KMS-11 (cell line): ENCODE measurements at regions not wholly inside any gene's neighbourhood (a gene's known extent, or its start where the extent isn't known, plus 50 kb on each side); places are given as distances from the start of the nearest gene placed in this dataset.
A peak's percentile ranks its signal among the peaks of the same experiment; 100 is the strongest.

Experiments
- H2AFZ ChIP-seq: fragments of 200-600 bp; sonication (generic); 2 replicates; pipeline ENCODE4 v1.6.1; 2016; ENCODE audit warnings: antibody characterized with exemption, mixed run types, low read depth
- H3K27ac ChIP-seq: fragments of 200-600 bp; sonication (generic); 2 replicates; pipeline ENCODE4 v1.6.1; 2016; ENCODE audit warnings: mild to moderate bottlenecking, mixed run types
- H3K27me3 ChIP-seq: fragments of 200-600 bp; sonication (generic); 2 replicates; pipeline ENCODE4 v1.6.1; 2017; ENCODE audit warnings: mild to moderate bottlenecking, low read depth, mixed run types, moderate library complexity; ENCODE audit not compliant: insufficient read depth
- H3K36me3 ChIP-seq: fragments of 200-600 bp; sonication (generic); 2 replicates; pipeline ENCODE4 v1.6.1; 2017; ENCODE audit warnings: mild to moderate bottlenecking, mixed run types; ENCODE audit not compliant: insufficient read depth
- H3K4me1 ChIP-seq: fragments of 200-600 bp; sonication (generic); 2 replicates; pipeline ENCODE4 v1.6.1; 2016; ENCODE audit warnings: mild to moderate bottlenecking, low read depth, mixed run types; ENCODE audit not compliant: poor library complexity, severe bottlenecking
- H3K4me2 ChIP-seq: fragments of 200-600 bp; sonication (generic); 2 replicates; pipeline ENCODE4 v1.7.0; 2016; ENCODE audit warnings: mild to moderate bottlenecking, mixed run types
- H3K4me3 ChIP-seq: fragments of 200-600 bp; sonication (generic); IDR thresholded peaks from 2 replicates; pipeline ENCODE4 v1.6.1; 2017; ENCODE audit warnings: low read depth, low read length, mixed read lengths; ENCODE audit not compliant: insufficient read depth
- H3K79me2 ChIP-seq: fragments of 200-600 bp; sonication (generic); 2 replicates; pipeline ENCODE4 v1.6.1; 2016; ENCODE audit warnings: low read depth, mixed run types; ENCODE audit not compliant: insufficient read depth
- H3K9ac ChIP-seq: fragments of 200-600 bp; sonication (generic); 2 replicates; pipeline ENCODE4 v1.6.1; 2016; ENCODE audit warnings: mild to moderate bottlenecking, mixed run types
- H4K20me1 ChIP-seq: fragments of 200-600 bp; sonication (generic); 2 replicates; pipeline ENCODE4 v1.6.1; 2016; ENCODE audit warnings: mild to moderate bottlenecking, mixed run types; ENCODE audit not compliant: insufficient read depth
- TF ChIP-seq, protein P1 (sequence below): fragments of 200-600 bp; sonication (generic); conservative IDR thresholded peaks from 2 replicates; pipeline ENCODE4 v1.6.1; 2017; ENCODE audit warnings: low read depth, mild to moderate bottlenecking, antibody characterized with exemption, low read length, moderate library complexity, mixed read lengths

DNA sequence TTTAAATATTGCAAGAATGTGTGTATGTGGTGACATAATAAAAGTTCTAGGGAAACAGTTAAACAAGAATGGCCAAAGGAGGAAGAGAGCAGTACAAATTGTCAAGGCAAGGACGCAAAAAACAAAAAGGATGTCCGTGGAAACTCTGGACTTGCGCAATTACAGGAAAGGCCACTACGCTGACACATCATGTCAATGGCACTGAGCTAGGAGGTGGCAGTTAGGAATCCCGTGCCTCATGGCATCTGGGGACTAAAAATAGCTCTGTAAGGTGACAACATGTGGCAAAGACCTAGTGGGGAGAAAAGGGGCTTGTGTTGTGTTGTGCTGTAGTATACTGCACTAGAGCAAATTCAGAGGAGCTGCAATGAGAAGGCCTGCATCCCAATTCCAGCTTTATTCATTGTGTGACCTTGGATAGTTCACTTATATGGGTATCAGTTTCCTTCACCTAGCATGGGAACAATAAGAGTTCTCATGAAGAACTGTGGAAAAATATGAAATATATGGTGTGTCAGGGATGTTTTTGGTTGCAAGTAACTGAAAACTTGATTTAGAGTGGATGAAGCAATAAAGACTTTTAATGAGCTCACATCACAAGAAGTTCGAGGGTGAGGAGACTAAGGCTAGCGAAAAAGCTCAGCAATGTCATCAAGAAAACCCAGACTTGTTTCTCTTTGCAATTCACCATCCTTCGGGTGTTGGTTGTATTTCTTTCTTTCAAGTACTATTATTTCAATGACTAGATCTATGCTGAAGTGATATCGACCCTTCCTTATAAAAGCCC, 124.1 kb upstream of the STC2 start:
- Histone ChIP-seq H3K4me1 (no peaks in the 10 kb centered on the region), H3K4me2 (no peak overlapping the region), H2AFZ (no peak overlapping the region), H3K9ac (no peak overlapping the region), H3K27me3 (no peaks in the 10 kb centered on the region), H3K36me3 (no peaks in the 10 kb centered on the region), H3K4me3 (no peak overlapping the region), H3K27ac (no peak overlapping the region), H3K79me2 (no peaks in the 10 kb centered on the region), H4K20me1 (no peaks in the 10 kb centered on the region)
- TF ChIP-seq, protein P1, sequence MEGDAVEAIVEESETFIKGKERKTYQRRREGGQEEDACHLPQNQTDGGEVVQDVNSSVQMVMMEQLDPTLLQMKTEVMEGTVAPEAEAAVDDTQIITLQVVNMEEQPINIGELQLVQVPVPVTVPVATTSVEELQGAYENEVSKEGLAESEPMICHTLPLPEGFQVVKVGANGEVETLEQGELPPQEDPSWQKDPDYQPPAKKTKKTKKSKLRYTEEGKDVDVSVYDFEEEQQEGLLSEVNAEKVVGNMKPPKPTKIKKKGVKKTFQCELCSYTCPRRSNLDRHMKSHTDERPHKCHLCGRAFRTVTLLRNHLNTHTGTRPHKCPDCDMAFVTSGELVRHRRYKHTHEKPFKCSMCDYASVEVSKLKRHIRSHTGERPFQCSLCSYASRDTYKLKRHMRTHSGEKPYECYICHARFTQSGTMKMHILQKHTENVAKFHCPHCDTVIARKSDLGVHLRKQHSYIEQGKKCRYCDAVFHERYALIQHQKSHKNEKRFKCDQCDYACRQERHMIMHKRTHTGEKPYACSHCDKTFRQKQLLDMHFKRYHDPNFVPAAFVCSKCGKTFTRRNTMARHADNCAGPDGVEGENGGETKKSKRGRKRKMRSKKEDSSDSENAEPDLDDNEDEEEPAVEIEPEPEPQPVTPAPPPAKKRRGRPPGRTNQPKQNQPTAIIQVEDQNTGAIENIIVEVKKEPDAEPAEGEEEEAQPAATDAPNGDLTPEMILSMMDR = no peak

DNA sequence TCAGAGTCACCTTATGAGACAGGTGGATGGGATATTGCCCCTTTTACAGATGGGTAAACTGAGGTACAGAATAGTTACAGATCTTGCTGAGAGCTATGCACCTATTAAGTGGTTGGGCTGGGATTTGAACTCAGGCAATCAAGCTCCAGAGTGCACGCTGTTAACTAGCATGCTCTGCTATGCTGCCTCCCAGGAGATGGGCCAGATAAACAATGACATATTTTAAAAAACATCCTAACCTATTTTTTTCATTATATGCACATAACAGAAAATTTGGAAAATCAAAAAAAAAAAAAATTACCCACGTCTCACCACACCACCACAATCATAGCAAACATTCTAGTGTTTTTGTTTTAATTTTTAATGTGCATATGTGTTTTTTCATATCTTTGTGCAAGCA, 123.4 kb upstream of the STC2 start:
- Histone ChIP-seq H3K79me2 (no peaks in the 10 kb centered on the region), H2AFZ (no peak overlapping the region), H4K20me1 (no peaks in the 10 kb centered on the region), H3K4me2 (no peak overlapping the region), H3K9ac (no peak overlapping the region), H3K36me3 (no peaks in the 10 kb centered on the region), H3K4me1 (no peaks in the 10 kb centered on the region), H3K4me3 (no peak overlapping the region), H3K27me3 (no peaks in the 10 kb centered on the region), H3K27ac (no peak overlapping the region)
- TF ChIP-seq, protein P1 = no peak

DNA sequence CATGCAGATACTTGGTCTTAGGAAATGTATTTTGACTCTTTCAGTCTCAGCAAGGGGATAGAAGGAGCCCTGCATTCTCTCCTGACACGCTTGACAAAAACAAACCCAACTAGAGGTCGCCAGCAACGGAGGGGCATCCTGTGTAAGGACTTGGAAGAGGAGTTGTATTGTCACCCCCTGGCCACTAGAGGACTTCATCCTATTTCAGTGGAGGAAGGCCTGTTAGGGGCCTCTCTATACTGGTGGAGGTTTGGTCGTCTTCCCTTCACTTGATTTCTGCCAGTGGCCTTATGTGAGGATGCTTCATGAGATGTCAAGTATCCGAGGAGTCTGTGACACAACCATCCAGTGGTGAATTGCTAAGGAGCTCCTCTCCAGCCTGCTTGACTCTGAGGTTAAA, 122.8 kb upstream of the STC2 start:
- Histone ChIP-seq H3K36me3 (no peaks in the 10 kb centered on the region), H3K9ac (no peak overlapping the region), H3K4me3 (no peak overlapping the region), H3K4me1 (no peaks in the 10 kb centered on the region), H3K79me2 (no peaks in the 10 kb centered on the region), H2AFZ (no peak overlapping the region), H4K20me1 (no peaks in the 10 kb centered on the region), H3K27ac (no peak overlapping the region), H3K4me2 (no peak overlapping the region), H3K27me3 (no peaks in the 10 kb centered on the region)
- TF ChIP-seq, protein P1 = peak; percentile 52

DNA sequence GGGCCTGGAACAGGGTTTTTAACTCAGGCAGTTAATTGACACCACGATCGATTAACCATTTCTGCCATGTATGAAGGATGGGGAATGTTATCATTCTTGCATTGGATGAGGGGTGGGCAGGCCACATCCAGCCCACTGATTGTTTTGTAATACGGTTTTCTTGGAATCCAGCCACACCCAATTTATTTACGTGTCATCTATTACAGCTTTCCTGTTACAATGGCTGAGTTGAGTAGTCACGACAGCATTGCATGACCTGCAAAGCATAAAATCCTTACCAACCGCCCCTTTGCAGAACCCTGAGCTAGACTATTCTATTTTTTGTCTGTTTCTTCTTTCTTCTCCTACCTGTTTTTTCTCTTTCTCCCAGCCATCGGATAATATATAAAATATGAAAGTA, 122.0 kb upstream of the STC2 start:
- no peaks in the 10 kb centered on the region for H3K79me2 ChIP-seq
- H3K4me1 ChIP-seq = no peaks in the 10 kb centered on the region
- H3K27me3 ChIP-seq = no peaks in the 10 kb centered on the region
- H3K4me2 ChIP-seq = no peak overlapping the region
- no peak overlapping the region for H2AFZ ChIP-seq
- no peak overlapping the region for H3K27ac ChIP-seq
- H3K36me3 ChIP-seq = no peaks in the 10 kb centered on the region
- no peak overlapping the region for H3K4me3 ChIP-seq
- TF ChIP-seq, protein P1 = no peak
- H4K20me1 ChIP-seq = no peaks in the 10 kb centered on the region
- no peak overlapping the region for H3K9ac ChIP-seq
